NCI-H2171 treated with DMSO at 0.1 percent for 48 hours (cell line): ENCODE measurements at regions not wholly inside any gene's neighbourhood (a gene's known extent, or its start where the extent isn't known, plus 50 kb on each side); places are given as distances from the start of the nearest gene placed in this dataset.

Source experiments
- DNase-seq: peaks from one replicate; lab custom pipeline; 2025; lab: John Stamatoyannopoulos, UW

DNA sequence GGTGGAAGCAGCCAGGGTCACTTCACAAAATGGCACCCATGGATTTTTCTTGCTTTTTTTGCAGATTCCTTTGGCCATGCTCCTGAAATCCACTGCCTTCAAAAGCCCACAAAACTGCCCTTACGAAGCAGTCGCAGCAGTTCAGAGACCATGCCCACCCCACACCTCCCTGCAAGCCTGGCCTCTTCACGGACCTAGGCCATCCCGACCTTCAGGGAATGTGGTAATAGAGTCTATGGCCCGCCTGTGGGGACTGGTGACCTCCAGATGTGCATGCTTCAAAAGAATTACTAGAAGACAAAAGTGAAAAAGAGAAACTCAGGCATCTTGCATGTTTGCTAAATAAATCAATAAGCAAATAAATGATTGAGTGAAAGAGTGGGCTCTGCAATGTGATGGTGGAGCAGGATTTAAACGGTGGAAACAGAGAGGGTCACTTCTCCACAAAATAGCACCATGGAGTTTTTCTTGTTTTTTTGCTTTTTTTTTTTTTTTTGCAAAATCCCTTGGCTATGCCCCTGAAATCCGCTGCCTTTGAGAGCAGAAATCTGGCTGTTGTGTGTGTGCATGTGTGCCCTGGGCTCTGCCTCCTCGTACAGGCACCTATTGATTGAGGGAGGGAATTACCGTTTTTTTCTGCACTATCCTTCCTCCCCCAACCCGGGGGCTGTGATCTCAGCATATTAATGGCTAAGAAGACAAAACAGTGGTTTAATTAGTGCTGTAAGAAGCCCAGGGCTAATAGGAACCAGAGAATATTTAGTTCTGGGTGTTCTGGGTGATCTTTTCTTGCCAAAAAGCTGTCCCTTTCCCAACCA lies 107.4 kb downstream of the PXDC1 start:
- DNase-seq = no peak

DNA sequence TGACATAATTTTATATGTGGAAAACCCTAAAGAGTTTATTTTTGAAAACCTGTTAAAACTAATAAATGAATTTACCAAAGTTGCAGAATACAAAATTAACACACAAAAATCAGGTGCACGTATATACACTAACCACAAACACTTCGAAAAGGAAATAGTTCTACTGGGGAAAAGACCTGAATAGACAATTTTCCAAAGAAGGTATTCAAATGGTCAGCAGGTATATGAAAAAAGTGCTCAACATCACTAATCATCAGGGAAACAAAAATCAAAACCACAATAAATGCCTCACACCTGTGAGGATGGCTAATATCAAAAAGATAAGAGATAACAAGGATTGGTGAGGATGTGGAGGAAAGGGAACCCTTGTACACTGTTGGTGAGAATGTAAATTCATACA lies 110.6 kb downstream of the PXDC1 start:
- DNase-seq = no peak

DNA sequence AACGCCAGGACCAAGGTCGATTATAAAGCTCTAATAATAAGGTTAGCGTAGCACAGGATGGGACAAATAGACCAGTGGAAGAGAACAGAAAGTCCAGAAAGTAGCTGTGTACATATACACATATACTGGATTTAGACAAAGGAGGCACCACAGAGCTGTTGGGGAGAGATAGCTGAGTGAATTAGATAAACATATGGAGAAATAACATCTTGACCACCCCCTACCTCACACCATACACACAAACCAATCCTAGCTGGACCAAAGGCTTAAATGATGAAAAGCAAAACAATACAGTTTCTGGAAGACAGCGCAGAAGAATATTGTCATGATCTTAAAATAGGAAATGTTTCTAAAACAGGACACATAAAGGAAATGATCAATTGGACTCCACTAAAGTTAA lies 112.9 kb downstream of the PXDC1 start:
- no peak for DNase-seq

DNA sequence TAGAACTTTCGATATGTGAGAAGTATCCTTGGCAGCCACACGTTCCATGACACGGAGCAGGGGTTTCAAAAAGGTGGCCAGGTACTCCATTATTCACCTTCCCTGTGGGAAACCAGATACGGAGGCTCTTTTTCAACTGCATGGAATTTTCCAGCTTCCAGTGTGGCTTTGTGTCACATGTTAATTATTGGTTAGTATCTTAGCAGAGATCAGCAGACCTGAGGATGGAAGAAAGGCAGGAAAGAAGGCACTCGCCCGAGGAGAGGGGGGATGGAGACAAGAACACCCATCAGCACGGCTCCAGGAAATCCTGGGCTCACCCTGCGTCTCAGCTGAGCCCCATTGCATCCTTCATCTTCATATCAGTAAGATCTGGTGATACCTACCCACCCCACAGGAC lies 115.5 kb downstream of the PXDC1 start:
- DNase-seq = no peak

DNA sequence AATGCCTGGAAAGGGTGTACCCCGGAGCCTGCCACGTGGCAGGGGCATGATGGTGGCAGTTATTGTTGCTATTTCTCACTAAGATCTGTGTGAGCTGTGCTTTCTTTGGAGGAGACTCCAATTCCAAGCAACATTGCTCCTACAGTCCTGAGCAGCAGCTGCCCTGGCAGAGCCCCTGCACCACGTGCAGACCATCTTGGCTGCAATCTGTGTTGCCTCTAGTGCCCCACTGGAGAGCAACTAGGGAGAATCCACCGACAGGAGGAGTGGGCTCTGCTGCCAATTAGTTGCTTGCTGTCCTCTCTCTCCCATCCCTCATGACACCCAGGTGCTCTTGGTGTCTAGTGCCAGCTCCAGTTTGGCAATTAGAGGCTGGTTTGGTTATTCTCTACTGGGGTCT lies 116.0 kb downstream of the PXDC1 start:
- DNase-seq = no peak

DNA sequence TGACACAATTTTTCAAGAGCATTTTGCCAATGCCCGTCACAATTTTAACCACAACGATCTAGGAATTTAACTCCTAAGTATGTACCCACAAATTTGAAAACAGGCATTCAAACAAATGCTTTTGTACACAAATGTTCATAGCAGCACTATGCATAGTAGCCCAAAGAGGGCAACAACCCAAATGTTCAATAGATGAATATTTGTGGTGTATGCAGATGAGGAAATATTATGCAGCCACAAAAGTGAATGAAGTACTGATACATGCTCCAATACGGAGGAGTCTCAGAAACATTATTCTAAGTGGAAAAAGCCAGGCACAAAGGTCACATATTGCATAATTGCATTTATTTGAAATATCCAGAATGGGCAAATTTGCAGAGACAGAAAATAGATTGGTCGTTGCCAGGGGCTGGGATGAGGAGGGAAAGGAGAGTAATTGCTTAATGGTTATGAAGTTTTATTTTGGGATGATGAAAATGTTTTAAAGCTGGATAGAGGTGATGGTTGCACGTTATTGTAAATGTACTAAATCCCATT lies 117.2 kb downstream of the PXDC1 start:
- DNase-seq = no peak

DNA sequence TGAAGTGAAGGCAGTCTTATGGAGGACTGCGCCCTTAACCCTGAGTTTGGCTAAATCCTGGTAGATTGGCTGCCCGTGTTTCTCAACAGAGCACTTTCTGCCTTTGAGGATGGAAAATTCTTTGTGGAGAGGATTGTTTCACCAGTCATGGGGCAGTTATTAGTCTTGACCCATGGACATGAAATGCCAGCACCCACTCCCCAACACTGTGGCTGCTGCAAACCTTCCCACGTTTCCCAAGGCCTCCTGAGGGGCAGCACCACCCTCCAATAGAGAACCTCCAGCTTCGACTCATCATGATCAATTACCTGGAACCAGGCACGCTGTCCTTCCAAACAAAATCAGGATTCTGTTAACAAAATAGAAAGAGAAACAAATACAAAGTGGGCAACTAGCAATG lies 117.8 kb downstream of the PXDC1 start:
- DNase-seq = no peak

DNA sequence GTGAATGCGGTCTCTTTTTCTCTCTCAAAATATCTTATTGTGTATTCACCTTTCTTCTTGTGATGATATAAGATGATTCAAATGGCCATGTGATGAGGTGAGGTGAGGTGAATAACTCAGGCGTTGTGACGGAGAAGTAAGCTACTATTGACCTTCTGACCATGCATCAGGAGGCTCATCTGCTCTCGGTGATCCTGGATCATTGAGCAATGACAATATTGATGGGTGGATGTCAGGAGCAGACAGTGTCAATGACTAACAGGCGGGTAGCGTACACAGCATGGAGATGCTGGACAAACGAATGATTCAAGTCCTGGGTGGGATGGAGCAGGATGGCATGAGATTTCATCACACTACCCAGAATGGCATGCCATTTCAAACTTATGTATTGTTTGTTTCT lies 119.6 kb downstream of the PXDC1 start:
- DNase-seq = no peak

DNA sequence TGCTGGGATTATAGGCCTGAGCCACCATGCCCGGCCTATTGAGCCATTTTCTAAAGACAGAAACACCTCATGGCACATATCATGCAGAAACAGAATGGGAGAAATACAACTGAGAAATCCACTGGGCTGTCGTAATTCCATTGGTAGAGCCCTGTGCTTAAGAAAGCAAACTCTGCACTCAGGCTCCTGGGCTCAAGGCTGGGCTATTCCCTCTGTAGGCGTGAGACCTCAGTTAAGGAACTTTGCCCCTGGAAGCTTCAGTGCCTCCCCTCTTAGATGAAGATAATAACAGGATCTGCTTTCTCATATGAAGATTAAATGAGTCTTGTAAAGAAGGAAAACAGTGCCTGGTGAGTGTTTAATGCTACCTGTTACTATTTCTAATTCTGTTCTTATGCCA lies 120.3 kb downstream of the PXDC1 start:
- DNase-seq = no peak

DNA sequence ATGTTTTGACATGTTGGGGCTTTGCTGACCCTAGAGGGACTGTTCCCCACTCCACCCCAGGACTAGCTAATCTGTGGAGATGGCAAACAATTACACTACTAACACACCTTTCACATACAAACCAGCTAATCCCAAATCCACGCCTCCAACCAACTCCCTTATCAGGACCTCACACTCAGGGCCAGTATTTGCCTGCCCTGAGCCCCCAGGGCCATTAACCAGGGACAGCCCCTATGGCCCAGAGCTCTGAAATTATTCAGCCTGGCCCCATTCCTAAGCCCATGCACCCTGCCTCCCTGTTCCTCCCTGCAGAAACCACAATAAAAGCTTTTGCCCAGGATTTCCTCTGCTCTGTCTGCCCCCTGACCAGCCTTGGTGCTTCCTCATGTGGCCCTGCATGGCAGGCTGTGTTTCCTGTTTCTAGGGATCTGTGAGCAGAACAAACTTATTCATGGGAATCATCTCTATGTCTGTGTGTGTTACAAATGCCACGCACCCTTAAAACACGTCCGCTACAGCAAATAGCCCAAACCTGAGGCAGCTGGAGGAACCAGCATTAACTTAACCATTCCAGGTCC lies 121.2 kb downstream of the PXDC1 start:
- DNase-seq = no peak

DNA sequence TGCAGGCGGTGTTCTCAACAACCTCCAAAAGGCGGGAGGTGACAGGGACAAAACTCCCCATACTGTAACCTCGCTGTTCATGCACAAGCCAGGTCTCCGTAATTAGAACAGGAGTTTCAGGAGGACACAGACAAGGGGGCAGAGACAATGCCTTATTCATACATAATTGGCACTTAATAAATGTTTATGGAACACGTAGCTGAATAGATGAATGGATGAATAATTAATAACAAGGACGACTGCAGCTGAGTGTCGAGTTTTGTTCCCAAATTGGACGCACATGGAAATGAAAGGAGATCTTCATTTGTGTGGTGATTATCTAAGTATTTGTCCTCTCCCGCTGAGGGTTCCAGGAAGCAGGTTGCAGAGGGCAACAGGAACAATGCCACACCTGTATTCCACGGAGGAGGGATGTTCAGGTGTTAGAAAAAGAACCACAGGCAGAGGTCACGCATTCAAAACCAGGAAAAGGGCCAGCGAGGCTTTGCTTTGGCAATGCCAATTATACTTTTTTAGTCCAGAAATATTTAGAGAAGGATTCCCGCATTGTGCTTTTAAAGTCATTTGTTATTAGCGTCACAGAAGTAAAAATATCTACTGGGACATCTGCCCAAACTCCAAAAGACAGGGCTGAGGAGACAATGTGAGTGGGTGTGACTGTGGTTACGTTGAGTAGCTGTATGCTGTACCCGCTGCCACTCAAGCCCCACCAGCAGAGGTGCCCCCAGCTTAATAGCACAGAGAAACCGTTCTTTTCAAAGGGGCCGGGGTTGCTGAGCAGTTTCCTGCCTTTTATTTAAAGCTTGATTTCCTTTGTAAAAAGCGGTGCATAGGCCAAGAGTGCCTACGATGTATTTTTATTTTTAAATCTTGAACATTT lies 123.3 kb downstream of the PXDC1 start:
- no peak for DNase-seq

DNA sequence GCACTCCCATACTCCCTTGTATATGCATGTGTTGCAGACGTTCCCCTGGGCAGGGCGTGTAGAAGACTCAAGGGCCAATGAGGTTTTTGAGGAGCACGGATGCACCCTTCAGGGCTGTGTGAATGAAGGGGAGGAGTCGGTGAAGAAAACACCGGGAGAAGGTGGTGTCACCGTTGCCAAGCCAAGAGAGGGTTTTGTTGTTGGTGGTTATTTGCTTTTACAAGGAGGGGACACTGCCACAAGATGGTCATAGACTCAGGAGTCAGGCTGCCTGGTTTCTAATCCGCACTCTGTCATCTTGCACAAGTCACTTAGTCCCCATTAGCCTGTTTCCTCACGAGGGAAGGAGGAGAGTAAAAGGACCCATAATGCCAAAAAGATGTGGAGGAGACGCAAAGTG lies 124.0 kb downstream of the PXDC1 start:
- no peak for DNase-seq

DNA sequence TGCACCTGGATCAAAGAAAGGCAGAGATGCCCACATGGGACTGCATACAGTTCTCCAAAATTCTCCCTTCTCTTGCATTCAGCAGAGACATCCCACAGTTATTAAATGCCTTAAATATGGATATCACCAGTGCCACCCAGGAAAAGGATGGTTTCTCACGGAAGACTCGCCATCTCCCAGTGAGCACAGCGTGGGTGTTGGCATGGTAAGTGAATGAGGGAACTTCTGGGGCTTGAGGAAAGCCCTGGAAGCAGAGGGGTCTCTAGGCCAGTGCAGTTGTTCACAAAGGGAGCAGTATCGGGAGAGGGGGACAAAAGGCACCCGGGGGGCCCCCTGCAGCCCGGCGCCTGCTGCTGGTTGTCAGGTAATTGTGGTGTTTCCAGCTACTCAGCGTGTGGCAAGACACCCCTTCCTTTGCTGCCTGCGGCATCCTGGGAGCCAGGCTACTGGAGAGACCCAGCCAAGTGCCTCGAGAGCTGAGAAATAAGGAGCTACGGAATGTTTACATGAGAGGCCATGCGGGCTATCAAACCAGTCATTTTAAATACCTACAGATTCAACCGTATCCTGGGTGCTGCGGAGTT lies 125.4 kb downstream of the PXDC1 start:
- DNase-seq = no peak

DNA sequence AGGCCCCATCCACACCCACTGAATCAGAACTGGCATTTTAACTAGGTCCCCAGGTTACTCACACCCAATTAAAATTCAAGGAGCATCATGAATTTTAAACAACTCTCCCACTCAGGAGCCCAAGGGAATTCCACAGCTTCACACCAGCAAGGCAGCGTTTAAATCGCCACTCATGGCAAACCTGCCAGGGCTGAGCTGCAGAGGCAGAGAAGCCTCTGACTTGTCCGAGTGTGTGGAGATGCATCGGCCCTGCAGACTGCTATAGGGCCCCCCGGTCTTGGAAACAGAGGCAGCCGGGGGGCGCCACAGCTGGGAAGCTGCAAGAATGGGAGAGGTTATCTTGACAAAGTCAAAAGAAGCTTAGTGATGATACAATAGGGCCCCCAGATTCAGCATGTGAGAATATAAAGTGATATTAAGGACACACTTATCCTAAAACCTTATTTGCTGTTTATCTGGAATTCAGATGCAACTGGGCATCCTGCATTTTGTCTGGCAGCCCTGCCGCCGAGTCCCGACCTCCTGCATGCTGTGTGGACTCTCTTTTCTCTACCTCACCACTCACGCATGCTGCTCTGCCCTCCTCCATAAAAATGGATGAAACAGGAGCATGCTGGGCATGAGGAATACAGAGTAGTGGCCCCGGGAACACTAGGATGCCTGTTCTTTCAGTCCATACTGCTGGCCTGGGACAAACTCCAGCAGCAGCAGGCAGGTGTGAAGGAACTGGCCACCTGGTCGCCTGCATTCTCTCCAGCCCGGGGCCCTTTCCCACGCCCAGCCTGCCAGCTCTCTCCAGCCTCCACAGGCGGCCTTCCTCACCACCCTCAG lies 126.1 kb downstream of the PXDC1 start:
- peak; percentile 25 for DNase-seq

DNA sequence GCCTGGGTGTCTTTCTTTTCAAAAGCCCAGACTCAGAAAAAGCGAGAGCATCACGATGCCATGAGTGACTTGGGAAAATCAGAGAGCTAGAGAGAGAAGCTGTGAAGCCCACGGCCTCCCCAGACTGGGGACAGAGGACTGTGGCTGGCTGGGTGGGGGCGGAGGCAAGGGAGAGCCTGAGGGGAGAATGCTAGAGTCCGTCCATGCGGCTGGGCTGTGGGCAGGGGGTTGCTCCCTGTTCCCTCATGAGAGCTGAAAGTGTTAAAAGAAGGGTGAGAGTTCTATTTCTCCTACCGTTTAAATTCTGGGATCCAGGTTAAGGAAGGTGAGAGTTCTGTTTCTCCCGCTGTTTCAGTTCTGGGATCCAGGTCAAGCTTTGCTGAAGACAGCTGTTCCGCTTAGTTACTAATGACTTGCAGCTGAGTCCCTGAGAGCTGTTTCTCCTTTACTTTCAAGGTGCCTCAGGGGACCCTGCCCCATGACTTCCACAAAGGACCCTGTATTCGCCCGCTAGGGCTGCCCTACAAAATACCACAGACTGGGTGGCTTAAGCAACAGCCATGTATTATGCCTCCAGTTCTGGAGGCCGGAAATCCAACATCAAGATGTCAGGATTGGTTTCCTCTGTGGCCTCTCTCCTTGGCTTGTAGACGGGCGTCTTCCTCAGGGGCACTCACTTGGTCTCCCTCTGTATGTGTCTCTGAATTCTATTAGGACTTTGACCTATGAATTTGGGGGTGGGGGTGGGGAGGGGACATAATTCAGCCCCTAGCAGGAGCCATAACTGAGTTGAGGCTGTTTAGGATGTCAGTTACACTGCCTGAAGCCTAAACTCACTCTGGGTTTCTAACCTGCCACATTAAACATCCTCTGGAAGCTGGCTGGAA lies 127.0 kb downstream of the PXDC1 start:
- peak; percentile 58 for DNase-seq

DNA sequence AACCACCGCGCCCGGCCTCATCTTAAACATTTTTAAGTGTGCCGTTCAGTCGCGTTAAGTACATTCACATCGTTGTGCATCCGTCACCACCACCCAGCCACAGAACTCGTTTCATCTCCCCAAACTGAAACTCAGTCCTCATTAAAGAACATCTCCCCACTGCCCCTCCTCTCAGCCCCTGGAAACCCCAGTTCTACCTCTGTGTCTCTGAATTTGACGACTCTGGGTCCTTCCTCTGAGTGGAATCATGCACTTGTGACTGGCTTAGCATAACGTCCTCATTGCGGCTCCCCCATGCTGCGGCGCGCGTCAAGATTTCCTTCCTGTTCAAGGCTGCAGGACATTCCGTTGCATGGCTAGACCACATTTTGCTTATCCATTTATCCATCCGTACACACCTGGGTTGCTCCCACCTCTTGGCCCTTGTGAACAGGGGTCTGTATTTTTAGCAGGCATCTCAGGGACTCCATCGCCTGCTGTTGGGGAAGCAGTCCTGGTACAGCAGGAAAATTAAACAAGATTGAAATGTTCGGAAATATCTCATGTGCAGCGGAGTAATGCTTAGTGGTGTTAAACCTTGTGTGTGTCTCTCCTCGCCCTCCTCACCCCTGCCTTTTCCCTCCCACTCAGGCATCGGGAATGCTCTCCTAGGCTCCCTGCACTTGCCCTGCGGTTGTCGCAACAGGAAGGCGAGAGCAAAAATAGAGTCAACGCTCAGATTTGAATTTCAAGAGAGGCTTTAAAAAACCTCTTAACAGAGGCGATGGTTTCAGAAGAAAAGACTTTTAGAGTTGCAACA lies 127.9 kb downstream of the PXDC1 start:
- DNase-seq = no peak

DNA sequence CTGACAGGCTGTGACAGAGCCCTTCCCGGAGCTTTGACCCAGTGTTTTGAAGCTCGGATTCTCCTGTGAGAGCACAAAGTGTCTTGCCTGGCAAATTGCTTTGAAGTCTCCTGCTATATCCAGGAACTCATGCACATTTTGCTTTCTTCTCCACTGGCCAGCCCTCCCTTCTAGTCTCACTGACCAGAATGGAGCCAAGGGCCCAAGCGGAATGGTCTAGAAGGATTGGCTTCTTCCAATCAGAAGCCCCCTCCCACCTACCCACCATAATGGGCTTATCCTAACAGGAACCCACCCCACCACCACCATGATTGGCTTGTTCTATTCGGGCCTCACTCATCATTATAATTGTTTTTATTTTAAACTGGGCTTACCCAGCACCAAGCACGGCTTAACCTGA lies 130.1 kb downstream of the PXDC1 start:
- DNase-seq = no peak

DNA sequence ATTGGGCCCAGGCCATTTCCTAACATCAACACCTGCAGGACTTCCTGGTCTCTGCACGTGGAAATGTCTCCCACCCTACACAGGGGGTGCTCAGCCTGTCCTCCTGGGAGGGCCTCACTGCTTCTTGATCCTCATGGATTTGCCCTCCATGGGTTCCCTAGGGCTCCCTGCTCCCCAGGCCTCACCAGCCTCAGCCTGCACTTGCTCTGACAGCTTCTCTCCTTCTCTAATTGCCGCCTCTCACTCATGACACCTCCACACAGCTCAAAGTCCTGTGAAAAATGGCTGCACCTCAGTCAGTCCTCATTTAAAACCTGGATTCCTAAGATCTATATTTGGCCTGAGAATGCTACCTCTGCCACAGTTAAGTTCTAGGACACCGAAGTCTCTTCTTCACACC lies 130.6 kb downstream of the PXDC1 start:
- no peak for DNase-seq

DNA sequence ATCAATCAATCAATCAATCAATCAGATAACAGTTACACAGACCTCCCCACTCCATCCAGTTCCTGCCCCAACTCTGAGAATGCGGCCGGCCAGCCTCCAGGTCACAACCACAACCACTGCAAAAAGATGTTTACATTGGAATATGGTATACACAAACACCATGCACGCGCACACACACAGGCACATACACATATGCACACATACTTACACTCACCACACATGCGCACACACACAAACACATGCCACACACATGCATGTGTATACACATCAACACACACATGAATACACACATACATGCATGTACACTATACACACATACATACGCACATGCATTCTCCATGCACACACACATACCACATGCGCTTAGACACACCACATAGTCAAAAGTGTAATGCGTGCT lies 131.1 kb downstream of the PXDC1 start:
- no peak for DNase-seq

DNA sequence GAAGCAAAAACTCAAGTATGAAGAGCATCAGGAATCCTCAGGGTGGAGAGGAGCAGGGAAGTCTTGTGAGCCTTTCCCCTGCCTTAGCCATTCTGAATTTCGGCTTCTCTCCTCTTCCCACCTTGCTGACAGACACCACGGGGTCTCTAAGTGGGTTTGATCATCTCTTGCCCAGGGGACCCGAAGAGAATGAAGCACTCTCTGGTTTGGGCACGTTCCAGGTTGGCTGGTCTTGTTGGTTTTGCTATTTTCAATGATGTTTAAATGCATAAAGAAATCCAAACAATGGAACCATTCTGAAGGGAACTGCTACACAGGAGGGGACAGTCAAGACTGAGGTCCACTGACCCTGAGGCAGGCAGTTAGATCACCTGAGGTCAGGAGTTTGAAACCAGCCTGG lies 131.7 kb downstream of the PXDC1 start:
- no peak for DNase-seq
